Activated naive CD8-positive, alpha-beta T cell treated with anti-CD3 and anti-CD28 coated beads, Interleukin-2, amount 50 U/mL, for 16 hours (primary cell): ENCODE measurements at regions not wholly inside any gene's neighbourhood (a gene's known extent, or its start where the extent isn't known, plus 50 kb on each side); places are given as distances from the start of the nearest gene placed in this dataset.
"Not testable (repeated sequence)": the region's sequence is repeated elsewhere in the genome, so short reads cannot be mapped to it uniquely, and the experiment has no call there.

Experiments used
- DNase-seq: peaks from one replicate; pipeline ENCODE4 v3.0.0-alpha.2; 2020; ENCODE audit warnings: low read depth, low spot score

DNA sequence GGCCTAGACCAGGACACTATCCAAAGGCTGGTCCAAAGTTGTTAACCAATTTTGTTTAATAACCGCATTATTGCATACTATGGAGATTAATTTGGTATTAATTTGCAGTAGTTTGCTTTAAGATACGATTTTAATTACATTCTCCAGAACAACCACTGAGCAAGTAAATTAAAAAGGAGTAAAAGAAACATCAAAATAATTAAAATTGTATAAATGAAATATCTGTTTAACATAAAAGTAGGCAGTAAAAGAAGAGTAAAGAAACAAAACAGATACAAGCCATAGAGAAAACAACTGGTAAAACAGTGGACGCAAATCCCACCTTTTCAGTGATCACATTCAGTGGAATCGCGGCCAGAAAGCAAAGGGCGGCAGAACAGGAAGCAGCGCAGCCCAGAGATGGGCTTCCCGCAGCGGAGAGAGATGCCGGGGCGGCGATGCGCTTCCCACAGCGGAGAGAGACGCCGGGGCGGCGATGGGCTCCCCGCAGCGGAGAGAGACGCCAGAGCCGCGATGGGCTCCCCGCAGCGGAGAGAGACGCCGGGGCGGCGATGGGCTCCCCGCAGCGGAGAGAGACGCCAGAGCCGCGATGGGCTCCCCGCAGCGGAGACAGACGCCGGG is 176.8 kb downstream of the RTP5 start:
- no peak for DNase-seq

DNA sequence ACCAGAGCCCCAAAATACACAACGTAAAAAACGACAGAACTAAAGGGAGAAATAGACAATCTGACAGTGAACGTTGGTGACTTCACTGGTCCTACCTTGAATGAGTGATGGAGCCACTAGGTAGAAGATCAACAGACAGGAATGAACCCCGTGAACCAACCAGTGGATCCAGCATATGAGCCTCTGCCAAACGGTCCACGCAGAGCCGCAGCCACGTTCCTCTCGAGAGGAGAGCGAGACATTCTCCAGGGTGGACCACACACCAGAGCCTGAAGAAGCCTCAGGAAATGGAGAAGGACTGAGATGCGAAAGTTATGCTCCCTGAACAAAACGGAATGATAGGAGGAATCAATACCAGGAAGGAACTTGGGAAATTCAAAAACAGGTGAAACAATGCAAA is 178.4 kb downstream of the RTP5 start:
- no peak for DNase-seq

DNA sequence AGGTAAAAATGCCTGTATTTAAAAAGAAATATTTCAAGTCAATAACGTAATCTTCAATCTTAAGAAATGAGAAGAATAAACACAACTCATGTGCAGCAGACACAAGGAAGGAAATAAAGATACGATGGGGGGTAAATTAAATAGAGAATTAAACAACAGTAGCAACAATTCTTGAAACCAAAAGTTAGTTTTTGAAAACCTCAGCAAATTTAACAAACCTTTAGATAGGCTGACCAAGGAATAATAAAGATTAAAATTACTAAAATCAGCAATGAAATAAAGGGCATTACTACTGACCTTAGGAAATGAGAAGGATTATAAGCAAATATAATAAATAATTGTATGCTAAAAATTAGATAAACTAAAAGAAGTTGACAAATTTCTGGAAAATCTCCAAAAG is 178.9 kb downstream of the RTP5 start:
- no peak for DNase-seq

- not testable (repeated sequence) for DNase-seq
Observed at GRCh38 chr2:242049492-242049891, 180.0 kb downstream of the RTP5 start.

GRCh38 chr2:242051463-242051862 is 181.9 kb downstream of the RTP5 start:
- DNase-seq: no peak

DNA sequence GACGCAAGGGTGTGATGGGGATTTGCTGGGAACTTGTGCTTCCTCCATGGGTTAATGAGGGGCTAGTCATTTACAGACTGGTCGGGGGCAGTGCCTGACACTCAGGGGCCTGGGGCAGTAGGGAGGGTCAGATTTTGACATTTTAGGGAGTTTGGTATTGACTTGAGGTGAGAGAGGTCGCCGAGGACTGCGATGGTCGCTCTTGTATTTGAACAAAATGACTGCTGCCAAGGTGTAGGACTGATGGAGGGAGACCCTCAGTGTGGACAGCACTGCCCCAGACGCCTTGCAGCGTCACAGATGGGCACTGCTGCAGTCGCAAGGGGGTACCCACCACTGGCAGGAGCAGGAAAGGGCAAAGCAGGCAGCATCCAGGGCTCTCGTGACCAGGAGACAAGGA is 182.9 kb downstream of the RTP5 start:
- DNase-seq: no peak

DNA sequence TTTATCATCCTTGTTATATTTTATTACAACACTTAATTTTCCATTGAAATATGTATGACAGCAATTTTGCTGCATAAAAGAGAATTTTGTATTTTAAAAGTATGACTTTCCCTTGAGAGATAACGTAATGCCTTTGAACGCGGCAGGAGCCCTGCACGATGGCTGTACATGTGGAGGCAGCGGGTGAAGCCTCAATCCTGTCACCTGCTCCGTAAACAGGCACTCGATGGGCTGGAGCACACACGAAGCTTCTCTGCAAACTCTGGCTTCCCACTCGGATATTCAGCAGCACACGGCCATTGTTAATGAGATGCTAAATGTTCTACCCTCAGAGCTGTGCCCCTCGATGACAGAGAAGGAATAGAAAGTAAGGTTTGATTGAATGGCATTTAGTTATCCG is 184.4 kb downstream of the RTP5 start:
- no peak for DNase-seq

DNA sequence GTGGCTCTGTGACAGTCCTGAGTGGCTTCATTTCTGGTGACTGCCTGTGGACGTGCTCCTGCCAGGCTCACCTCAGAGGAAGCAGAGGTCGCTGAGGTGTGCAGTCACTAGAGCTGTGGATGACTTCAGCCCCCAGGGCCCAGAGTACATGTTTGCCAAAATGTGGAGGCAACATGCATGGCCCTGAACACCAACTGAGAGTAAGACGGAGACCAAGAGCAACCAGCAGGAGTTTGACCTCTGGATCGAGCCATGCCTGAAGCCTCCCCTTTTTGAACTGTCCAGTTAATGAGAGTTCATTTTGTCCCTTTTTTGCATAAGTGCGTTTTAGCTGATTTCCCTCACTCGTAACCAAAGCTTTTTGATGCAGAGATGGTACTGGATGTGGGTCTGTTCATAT is 184.9 kb downstream of the RTP5 start:
- no peak for DNase-seq

DNA sequence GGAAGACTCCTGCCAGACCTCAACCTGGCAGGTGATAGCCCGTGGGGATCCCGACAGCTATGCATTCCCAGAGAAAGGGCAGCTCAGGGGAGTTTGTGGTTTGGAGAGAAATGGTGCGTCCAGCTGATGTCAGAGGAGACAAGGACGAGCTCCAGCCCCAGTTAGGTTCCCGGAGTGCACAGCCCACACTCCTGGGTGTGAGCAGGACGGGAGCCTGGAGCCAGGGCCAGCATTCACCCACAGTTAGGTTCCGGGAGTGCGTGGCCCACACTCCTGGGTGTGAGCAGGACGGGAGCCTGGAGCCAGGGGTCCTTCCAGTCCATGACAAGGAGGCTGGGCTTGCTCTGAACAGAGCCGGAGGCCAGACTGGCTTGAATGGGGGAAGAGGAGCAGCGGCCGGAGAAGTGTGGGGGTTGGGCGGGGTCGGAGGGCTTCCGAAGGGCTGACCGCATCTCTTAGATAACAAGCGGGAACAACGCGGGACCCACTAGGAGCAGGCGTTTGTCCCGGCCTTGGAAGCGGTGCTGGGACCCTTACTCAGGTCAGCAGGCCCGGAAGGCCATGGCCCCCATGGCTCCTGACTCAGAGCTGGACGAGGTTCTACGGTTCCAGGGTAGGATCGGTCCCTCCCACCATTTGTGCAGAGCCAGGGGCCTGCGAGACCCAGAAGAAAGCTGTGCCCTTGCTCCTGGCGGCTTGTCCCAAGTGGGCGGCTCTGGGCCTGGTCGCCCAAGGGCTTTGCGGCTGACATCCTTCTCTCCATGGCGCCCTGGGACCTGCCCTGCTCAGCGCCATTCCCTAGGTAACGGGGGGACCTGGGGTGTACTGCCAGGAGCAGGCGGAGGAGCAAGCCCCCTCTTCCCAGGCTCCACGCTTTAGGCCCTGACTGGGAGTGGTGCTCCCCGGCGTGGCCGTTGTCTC is 185.6 kb downstream of the RTP5 start:
- no peak for DNase-seq

GRCh38 chr2:242056026-242056425 is 186.5 kb downstream of the RTP5 start:
- no peak for DNase-seq

DNA sequence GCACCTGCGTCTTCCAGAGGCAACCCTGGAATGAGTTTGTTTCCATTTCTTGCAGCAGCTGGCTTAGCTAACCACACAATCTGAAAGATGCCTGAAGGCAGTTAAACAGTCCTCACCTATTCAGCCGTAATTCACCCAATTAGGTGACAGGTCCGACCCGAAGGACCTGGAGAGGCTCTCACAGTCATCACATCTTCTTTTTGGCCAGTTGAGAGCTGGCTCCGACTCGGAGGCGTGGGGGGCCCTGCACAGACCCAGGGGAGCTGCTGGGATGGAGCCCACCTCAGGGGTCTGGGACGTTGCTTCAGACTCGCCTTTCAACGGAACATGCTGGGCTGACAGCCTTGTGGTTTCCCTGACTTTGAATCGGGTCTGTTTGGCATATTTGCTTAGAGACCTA is 187.3 kb downstream of the RTP5 start:
- no peak for DNase-seq

DNA sequence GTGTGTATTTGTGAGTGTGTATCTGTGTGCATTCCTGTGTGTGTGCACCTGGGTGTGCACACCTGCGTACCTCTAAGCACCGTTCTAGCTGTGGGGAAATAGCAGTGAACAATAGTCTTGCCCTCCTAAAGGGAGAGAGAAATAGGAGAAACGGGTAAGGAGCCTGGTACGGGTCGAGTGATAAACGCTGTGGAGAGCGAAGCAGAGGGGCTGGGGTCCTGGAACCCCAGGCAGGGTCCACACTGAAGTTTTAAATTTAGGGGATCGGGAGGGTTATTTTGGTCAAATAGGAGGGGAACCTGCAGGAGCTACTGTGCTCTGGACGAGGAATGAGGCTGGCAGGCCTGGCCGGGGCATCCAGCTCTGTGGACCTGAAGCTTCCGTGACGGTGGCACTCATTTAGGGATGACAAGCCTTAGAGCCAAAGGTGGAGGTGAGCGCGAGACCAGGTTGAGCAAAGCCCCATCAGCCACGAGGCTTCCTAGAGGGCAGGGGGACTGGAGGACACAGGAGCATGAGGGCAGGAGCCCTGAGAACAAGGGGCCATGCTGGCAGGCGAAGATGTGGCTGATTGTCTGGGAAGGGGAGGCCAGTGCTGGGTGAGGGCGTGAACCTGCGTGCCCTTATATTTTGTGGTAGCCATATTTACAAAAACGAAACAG is 188.0 kb downstream of the RTP5 start:
- DNase-seq: no peak

GRCh38 chr2:242058116-242058680 is 188.7 kb downstream of the RTP5 start:
- DNase-seq: no peak

DNA sequence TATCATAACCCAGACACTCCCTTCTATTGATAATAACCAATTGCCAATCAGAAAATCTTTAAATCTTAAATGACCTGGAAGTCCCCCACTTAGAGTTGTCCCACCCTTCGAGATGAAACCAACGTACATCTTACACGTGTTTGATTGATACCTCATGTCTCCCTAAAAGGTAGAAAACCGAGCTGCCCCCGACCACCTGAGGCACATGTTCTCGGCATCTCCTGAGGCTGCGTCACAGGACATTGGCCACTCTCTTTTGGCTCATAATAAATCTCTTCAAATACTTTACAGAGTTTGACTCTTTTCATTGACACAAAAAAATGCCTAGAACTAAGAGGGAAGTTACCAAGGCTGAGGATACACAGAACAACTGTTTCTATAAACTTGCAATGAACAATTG is 190.0 kb downstream of the RTP5 start:
- DNase-seq: no peak

DNA sequence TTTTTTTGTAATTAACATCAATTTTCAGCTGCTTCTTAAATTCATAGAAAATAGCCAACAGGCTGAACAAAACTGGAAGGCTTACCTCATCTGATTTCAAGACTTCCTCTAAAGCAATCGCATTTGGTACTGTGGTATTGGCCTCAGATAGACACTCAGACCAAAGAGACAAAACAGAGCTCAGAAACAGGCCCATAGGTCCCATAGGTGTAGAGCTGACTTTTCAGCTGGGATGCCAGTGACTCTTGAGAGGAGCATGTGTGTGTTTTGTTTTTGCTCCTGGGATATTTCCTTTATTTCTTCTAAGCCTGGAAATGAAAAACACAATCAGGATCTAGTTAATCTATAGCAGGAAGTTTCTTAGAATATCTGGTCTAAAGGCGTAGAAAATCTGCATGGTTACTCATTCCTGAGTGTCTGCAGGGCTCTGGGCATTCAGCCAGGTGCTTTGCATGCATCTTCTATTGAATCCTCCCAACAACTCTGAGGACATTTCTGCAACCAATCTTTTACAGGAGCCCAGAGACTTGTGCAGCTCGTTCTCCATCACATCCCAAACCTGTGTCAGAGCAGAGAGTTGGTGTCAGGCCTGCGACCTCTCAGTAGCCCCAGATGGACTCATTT is 190.8 kb downstream of the RTP5 start:
- DNase-seq: no peak

GRCh38 chr2:242061930-242062329 is 192.4 kb downstream of the RTP5 start:
- DNase-seq: not testable (repeated sequence)

DNA sequence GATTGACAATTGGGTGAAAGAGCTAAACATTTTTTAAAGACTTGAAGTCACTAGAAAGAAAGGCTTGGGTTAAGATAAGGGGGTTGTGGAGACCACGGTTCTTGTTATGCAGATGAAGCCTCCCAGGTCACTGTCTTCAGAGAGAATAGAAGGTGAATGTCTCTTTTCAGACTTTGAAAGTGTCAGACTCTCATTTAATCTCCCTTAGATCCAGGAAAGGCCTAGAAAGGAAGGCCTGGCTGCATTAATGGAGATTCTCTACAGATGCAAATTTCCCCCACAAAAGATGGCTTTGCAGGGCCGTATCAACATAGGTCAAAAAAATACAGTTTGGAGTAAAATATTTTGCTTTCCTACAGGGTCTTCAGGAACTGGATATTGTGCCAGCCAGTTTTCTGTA is 193.9 kb downstream of the RTP5 start:
- DNase-seq: no peak

DNA sequence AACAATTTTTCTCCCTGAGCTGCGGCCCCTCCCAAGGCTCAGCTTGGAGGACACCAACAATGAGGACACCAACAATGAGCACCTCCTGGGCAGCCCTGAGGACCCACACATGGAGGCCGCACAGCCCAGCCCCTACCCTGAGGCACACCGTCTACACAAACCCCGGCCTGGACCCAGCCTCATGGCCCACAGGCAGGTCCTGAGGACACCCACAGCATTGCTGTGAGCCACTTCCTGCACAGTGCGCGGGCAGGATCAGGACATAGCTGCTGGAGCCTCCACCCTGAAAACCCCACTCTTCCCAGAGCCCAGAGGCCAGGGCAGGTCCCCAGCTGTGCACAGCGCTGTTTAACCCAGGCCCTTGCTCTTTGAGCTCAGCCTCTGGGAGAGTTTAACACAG is 194.3 kb downstream of the RTP5 start:
- no peak for DNase-seq

DNA sequence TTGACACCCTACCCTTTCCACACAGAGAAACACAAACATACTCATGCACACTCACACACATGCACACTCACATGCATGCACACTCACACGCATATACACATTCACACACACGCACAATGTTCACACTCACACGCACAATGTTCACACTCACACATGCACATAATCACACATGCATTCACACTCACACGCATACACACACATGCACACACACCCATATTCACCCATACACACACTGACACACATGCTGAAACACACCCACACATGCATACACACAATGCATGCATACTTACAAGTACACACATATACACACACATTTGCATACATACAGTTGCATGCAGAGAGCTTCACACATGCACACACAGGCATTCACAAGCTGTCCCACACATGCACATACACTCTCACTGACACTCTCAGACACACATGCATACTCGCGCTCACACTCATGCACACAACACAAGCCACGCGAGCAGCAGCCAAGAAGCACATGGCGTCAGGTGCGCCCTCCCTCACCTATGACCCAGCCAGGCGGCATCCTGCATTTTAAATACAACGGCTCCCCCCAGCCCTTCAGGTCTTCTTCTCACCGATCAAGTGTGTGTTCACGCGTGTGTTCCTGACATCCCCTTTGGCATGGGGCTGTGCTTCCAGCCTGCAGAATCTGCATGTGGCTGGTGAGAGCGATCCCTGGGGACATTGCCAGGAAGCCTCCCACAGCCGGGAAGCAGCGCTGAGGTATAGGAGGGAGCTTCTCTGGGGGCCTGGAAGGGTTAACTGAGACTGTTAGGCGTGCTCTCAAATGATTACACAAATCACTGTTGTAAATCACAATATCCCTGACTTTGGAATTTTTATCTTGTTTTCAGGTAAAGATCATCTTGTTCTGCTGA is 195.1 kb downstream of the RTP5 start:
- no peak for DNase-seq

- no peak for DNase-seq
Observed at GRCh38 chr2:242065426-242065825, 195.9 kb downstream of the RTP5 start.

GRCh38 chr2:242069018-242069417 is 199.5 kb downstream of the RTP5 start:
- no peak for DNase-seq
